PC-3 (cell line): ENCODE measurements at regions not wholly inside any gene's neighbourhood (a gene's known extent, or its start where the extent isn't known, plus 50 kb on each side); places are given as distances from the start of the nearest gene placed in this dataset.

Source experiments
- CTCF ChIP-seq: fragments of 300-600 bp; sonication (generic); conservative IDR thresholded peaks from 2 replicates; pipeline ENCODE4 v1.5.1; 2017; ENCODE audit warnings: antibody characterized with exemption, low read depth, mild to moderate bottlenecking, low read length
- EZH2 ChIP-seq: fragments of 300-600 bp; sonication (generic); IDR thresholded peaks from one replicate; pipeline ENCODE4 v1.6.1; 2017; ENCODE audit warnings: antibody characterized with exemption, mild to moderate bottlenecking, low read length; ENCODE audit not compliant: unreplicated experiment
- EZH2phosphoT487 ChIP-seq: fragments of 300-600 bp; sonication (generic); IDR thresholded peaks from 2 replicates; pipeline ENCODE4 v1.6.1; 2018; ENCODE audit warnings: mild to moderate bottlenecking, antibody characterized with exemption, low read length, borderline replicate concordance

GRCh38 chr18:30903566-30903965 is 139.0 kb downstream of the DSC3 start:
- TF ChIP-seq CTCF (no peak), EZH2 (no peak), EZH2phosphoT487 (no peak)
